ENCODE measurements at regions not wholly inside any gene's neighbourhood (a gene's known extent, or its start where the extent isn't known, plus 50 kb on each side); places are given as distances from the start of the nearest gene placed in this dataset.

- H3K27ac ChIP-seq (ENCODE audit: low read depth, low read length) = no peak overlapping the region
- no peaks in the 10 kb centered on the region for H3F3A ChIP-seq (ENCODE audit: insufficient read depth)
- H3K9ac ChIP-seq (ENCODE audit: low read length) = no peak overlapping the region
- no peaks in the 10 kb centered on the region for H3K79me2 ChIP-seq (ENCODE audit: insufficient read depth, low read length)
- H3K4me3 ChIP-seq (ENCODE audit: insufficient read depth, low read length, poor library complexity, severe bottlenecking) = no peak overlapping the region
- H4K20me1 ChIP-seq (ENCODE audit: low read depth, low read length) = no peaks in the 10 kb centered on the region
- H3K36me3 ChIP-seq (ENCODE audit: low read length) = no peaks in the 10 kb centered on the region
- no peaks in the 10 kb centered on the region for H3K27me3 ChIP-seq (ENCODE audit: low read length)
- no peak overlapping the region for H2AFZ ChIP-seq (ENCODE audit: low read depth, low read length, severe bottlenecking)
- TF ChIP-seq EZH2phosphoT487 (conservative IDR thresholded peaks at IDR 0.05; ENCODE audit: low read length) (no peak), CTCF (IDR thresholded peaks at IDR 0.05; ENCODE audit: insufficient read depth, low read length, poor library complexity, severe bottlenecking) (no peak)
- peaks cover 4% of the 10 kb centered on the region; the same call in 1 of the 2 replicates for H3K9me3 ChIP-seq (ENCODE audit: insufficient read depth, low read length)
- no peaks in the 10 kb centered on the region for H3K9me2 ChIP-seq (replicated peaks; ENCODE audit: insufficient read depth, low read length)
- H3K4me2 ChIP-seq (ENCODE audit: low read depth, low read length, poor library complexity, severe bottlenecking) = no peak overlapping the region
Measured at GRCh38 chr18:22663378-22663777, 245.7 kb upstream of the CTAGE1 start.

- no peak overlapping the region for H3K4me2 ChIP-seq (ENCODE audit: low read depth, low read length, poor library complexity, severe bottlenecking)
- no peaks in the 10 kb centered on the region for H3K36me3 ChIP-seq (ENCODE audit: low read length)
- no peaks in the 10 kb centered on the region for H3K9me2 ChIP-seq (replicated peaks; ENCODE audit: insufficient read depth, low read length)
- H3K27me3 ChIP-seq (ENCODE audit: low read length) = no peaks in the 10 kb centered on the region
- peaks cover 3% of the 10 kb centered on the region; the same call in 1 of the 2 replicates for H3K9me3 ChIP-seq (ENCODE audit: insufficient read depth, low read length)
- H4K20me1 ChIP-seq (ENCODE audit: low read depth, low read length) = no peaks in the 10 kb centered on the region
- H3K27ac ChIP-seq (ENCODE audit: low read depth, low read length) = no peak overlapping the region
- H3F3A ChIP-seq (ENCODE audit: insufficient read depth) = no peaks in the 10 kb centered on the region
- TF ChIP-seq CTCF (IDR thresholded peaks at IDR 0.05; ENCODE audit: insufficient read depth, low read length, poor library complexity, severe bottlenecking) (no peak), EZH2phosphoT487 (conservative IDR thresholded peaks at IDR 0.05; ENCODE audit: low read length) (no peak)
- no peak overlapping the region for H3K4me3 ChIP-seq (ENCODE audit: insufficient read depth, low read length, poor library complexity, severe bottlenecking)
- no peaks in the 10 kb centered on the region for H3K79me2 ChIP-seq (ENCODE audit: insufficient read depth, low read length)
- no peak overlapping the region for H2AFZ ChIP-seq (ENCODE audit: low read depth, low read length, severe bottlenecking)
- H3K9ac ChIP-seq (ENCODE audit: low read length) = no peak overlapping the region
Measured at GRCh38 chr18:22666411-22666940, 248.8 kb upstream of the CTAGE1 start.

GRCh38 chr18:22667156-22667555, 249.4 kb upstream of the CTAGE1 start:
- no peaks in the 10 kb centered on the region for H3K9me2 ChIP-seq (replicated peaks; ENCODE audit: insufficient read depth, low read length)
- TF ChIP-seq CTCF (IDR thresholded peaks at IDR 0.05; ENCODE audit: insufficient read depth, low read length, poor library complexity, severe bottlenecking) (no peak), EZH2phosphoT487 (conservative IDR thresholded peaks at IDR 0.05; ENCODE audit: low read length) (no peak)
- H3K36me3 ChIP-seq (ENCODE audit: low read length) = no peaks in the 10 kb centered on the region
- no peak overlapping the region for H3K27ac ChIP-seq (ENCODE audit: low read depth, low read length)
- no peak overlapping the region for H3K4me3 ChIP-seq (ENCODE audit: insufficient read depth, low read length, poor library complexity, severe bottlenecking)
- no peak overlapping the region for H3K9ac ChIP-seq (ENCODE audit: low read length)
- no peak overlapping the region for H3K4me2 ChIP-seq (ENCODE audit: low read depth, low read length, poor library complexity, severe bottlenecking)
- no peaks in the 10 kb centered on the region for H4K20me1 ChIP-seq (ENCODE audit: low read depth, low read length)
- no peaks in the 10 kb centered on the region for H3K27me3 ChIP-seq (ENCODE audit: low read length)
- H3K79me2 ChIP-seq (ENCODE audit: insufficient read depth, low read length) = no peaks in the 10 kb centered on the region
- H3F3A ChIP-seq (ENCODE audit: insufficient read depth) = no peaks in the 10 kb centered on the region
- H3K9me3 ChIP-seq (ENCODE audit: insufficient read depth, low read length) = peaks cover 3% of the 10 kb centered on the region; the same call in 1 of the 2 replicates
- no peak overlapping the region for H2AFZ ChIP-seq (ENCODE audit: low read depth, low read length, severe bottlenecking)
